ENCODE measurements at regions not wholly inside any gene's neighbourhood (a gene's known extent, or its start where the extent isn't known, plus 50 kb on each side); places are given as distances from the start of the nearest gene placed in this dataset.
A peak's percentile ranks its signal among the peaks of the same experiment; 100 is the strongest.

- H3K36me3 ChIP-seq (ENCODE audit: insufficient read depth, low read length) = no peaks in the 10 kb centered on the region
- H3K9me3 ChIP-seq (ENCODE audit: low read length) = no peaks in the 10 kb centered on the region
- TF ChIP-seq EP300 (conservative IDR thresholded peaks at IDR 0.05; ENCODE audit: poor library complexity, severe bottlenecking) (no peak), SMC3 (conservative IDR thresholded peaks at IDR 0.05; ENCODE audit: poor library complexity) (no peak), RAD21 (conservative IDR thresholded peaks at IDR 0.05) (no peak), EZH2 (IDR thresholded peaks at IDR 0.05; ENCODE audit: borderline replicate concordance, insufficient read depth, low read length, poor library complexity, severe bottlenecking) (no peak), TAF1 (IDR thresholded peaks at IDR 0.05; ENCODE audit: low read depth) (no peak), POLR2AphosphoS5 (IDR thresholded peaks at IDR 0.05) (no peak), MXI1 (conservative IDR thresholded peaks at IDR 0.05; ENCODE audit: poor library complexity, severe bottlenecking) (peak; percentile 3)
- TF ChIP-seq, protein P1, sequence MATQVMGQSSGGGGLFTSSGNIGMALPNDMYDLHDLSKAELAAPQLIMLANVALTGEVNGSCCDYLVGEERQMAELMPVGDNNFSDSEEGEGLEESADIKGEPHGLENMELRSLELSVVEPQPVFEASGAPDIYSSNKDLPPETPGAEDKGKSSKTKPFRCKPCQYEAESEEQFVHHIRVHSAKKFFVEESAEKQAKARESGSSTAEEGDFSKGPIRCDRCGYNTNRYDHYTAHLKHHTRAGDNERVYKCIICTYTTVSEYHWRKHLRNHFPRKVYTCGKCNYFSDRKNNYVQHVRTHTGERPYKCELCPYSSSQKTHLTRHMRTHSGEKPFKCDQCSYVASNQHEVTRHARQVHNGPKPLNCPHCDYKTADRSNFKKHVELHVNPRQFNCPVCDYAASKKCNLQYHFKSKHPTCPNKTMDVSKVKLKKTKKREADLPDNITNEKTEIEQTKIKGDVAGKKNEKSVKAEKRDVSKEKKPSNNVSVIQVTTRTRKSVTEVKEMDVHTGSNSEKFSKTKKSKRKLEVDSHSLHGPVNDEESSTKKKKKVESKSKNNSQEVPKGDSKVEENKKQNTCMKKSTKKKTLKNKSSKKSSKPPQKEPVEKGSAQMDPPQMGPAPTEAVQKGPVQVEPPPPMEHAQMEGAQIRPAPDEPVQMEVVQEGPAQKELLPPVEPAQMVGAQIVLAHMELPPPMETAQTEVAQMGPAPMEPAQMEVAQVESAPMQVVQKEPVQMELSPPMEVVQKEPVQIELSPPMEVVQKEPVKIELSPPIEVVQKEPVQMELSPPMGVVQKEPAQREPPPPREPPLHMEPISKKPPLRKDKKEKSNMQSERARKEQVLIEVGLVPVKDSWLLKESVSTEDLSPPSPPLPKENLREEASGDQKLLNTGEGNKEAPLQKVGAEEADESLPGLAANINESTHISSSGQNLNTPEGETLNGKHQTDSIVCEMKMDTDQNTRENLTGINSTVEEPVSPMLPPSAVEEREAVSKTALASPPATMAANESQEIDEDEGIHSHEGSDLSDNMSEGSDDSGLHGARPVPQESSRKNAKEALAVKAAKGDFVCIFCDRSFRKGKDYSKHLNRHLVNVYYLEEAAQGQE (IDR thresholded peaks at IDR 0.05; ENCODE audit: borderline replicate concordance) = no peak
- peak overlapping the region; percentile 7 for H3K9ac ChIP-seq (ENCODE audit: low read length)
- no peaks in the 10 kb centered on the region for H3K9me2 ChIP-seq (ENCODE audit: insufficient read depth, low read length)
- H3K27me3 ChIP-seq (ENCODE audit: insufficient read depth, low read depth, low read length) = no peaks in the 10 kb centered on the region
- H3K79me2 ChIP-seq (replicated peaks; ENCODE audit: insufficient read depth, low read length) = no peaks in the 10 kb centered on the region
- H4K20me1 ChIP-seq (ENCODE audit: insufficient read depth) = no peaks in the 10 kb centered on the region
- H3K27ac ChIP-seq (ENCODE audit: low read length) = peak overlapping the region; percentile 73
- H3K4me3 ChIP-seq (ENCODE audit: low read length) = peak overlapping the region; percentile 55
- H3F3A ChIP-seq (ENCODE audit: insufficient read depth, low read length, poor library complexity, severe bottlenecking) = peaks cover 8% of the 10 kb centered on the region
- H3K4me2 ChIP-seq (ENCODE audit: low read length) = peak overlapping the region; percentile 98
- no peak overlapping the region for H2AFZ ChIP-seq (ENCODE audit: low read depth, low read length)
These were observed 53.8 kb upstream of the RBM24 start for GRCh38 chr6:17227403-17227802.
